MG63 (cell line): ENCODE measurements at regions not wholly inside any gene's neighbourhood (a gene's known extent, or its start where the extent isn't known, plus 50 kb on each side); places are given as distances from the start of the nearest gene placed in this dataset.

Source experiments
- DNase-seq: peaks from one replicate; pipeline ENCODE4 v3.0.0-alpha.2; 2020
- H3K27me3 ChIP-seq: fragments of 250-450 bp; sonication (Bioruptor Pico); 2 replicates; pipeline ENCODE4 v1.5.1; 2020; ENCODE audit warnings: mild to moderate bottlenecking, moderate library complexity
- H3K36me3 ChIP-seq: fragments of 250-450 bp; sonication (Bioruptor Pico); 2 replicates; pipeline ENCODE4 v1.5.1; 2020; ENCODE audit warnings: mild to moderate bottlenecking, moderate library complexity
- H3K4me3 ChIP-seq: fragments of 250-450 bp; sonication (Bioruptor Pico); 2 replicates; pipeline ENCODE4 v1.5.1; 2020; ENCODE audit warnings: mild to moderate bottlenecking, moderate library complexity
- H3K9me3 ChIP-seq: fragments of 250-450 bp; sonication (Bioruptor Pico); 2 replicates; pipeline ENCODE4 v1.5.1; 2020; ENCODE audit warnings: mild to moderate bottlenecking, moderate library complexity

DNA sequence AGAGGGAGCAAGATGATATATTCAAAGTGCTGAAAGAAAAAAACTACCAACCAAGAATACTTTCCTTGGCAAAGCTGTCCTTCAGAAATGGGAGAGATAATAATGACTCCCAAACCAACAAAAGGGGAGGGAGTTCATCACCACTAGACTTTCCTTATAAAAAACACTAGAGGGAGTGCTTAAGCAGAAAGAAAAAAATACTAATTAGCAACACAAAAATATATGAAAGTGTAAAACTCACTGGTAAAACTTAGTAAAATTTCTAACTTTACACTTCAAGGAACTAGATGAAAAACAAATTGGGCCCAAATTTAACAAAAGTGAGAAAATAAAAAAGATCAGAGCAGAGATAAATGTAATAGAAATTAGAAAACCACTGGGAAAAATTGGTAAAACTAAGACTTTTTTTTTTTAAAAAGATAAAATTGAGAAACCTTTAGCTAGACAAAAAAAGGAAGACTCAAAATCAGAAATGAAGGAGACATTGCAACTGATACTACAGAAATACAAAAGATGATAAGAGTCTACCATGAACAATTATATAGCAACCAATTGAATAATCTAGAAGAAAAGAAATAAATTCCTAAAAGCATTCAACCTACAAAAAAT lies 60.4 kb upstream of the FAR2 start:
- Histone ChIP-seq H3K4me3 (no peak overlapping the region), H3K27me3 (no peaks in the 10 kb centered on the region), H3K36me3 (no peaks in the 10 kb centered on the region), H3K9me3 (peaks cover 8% of the 10 kb centered on the region)
- no peak for DNase-seq
